GM19240 (cell line): ENCODE measurements at regions not wholly inside any gene's neighbourhood (a gene's known extent, or its start where the extent isn't known, plus 50 kb on each side); places are given as distances from the start of the nearest gene placed in this dataset.

Experiments
- DNase-seq: peaks from one replicate; pipeline ENCODE4 v3.0.0; 2011; ENCODE audit warnings: low spot score; ENCODE audit not compliant: insufficient read length

GRCh38 chr11:62030071-62030684, 62.7 kb upstream of the FTH1 start:
- DNase-seq = no peak

DNA sequence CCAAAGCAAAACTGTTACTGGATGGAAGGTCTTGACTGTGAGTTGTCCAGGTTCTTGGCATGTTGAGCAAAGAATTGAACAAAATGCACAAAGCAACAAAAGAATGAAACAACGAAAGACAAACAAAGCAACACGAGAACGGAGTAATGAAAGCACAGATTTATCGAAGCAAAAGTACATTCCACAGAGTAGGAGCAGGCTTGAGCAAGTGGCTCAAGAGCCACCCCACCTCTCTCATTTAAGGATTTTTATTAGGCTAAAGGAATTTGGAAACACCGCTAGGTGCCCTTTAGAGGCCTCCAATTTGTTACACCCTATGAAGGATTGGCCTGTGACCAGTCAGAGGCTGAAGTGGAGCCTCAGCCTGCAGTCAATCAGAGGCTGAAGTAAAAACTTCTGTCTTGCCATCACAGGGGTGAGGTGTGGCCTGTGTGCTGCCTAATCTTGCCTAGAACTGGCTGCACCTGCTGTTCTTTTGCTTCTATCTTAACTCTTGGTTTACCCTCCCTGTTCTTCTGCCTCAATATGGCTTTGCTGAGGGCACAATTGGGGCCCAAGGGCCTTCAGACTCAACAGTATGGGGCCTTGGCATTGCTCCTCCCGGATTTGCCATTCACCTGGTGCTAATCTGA, 59.4 kb upstream of the FTH1 start:
- no peak for DNase-seq

- DNase-seq = no peak
These were observed 58.2 kb upstream of the FTH1 start for GRCh38 chr11:62025487-62026105.

- no peak for DNase-seq
These were observed 57.6 kb upstream of the FTH1 start for GRCh38 chr11:62024936-62025486.

GRCh38 chr11:62022211-62022610, 54.8 kb upstream of the FTH1 start:
- no peak for DNase-seq

DNA sequence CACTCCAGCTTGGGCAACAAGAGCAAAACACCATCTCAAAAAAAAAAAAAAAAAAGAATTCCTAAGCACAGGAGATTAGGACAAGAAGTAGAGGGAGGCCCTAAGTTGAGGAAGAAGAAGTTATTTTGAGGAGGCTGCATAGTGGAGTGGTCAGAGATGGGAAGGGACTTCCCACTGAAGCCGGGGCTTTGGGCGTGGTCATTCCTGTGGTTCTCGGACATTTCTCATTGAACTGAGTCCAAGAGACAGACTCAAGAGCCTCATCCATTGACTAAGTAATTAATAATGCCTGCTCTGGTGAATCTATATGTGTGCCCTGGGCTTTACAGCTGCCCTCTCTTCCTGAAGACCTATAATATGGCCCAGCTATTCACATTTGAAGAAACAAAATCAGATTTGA, 53.2 kb upstream of the FTH1 start:
- DNase-seq = no peak

DNA sequence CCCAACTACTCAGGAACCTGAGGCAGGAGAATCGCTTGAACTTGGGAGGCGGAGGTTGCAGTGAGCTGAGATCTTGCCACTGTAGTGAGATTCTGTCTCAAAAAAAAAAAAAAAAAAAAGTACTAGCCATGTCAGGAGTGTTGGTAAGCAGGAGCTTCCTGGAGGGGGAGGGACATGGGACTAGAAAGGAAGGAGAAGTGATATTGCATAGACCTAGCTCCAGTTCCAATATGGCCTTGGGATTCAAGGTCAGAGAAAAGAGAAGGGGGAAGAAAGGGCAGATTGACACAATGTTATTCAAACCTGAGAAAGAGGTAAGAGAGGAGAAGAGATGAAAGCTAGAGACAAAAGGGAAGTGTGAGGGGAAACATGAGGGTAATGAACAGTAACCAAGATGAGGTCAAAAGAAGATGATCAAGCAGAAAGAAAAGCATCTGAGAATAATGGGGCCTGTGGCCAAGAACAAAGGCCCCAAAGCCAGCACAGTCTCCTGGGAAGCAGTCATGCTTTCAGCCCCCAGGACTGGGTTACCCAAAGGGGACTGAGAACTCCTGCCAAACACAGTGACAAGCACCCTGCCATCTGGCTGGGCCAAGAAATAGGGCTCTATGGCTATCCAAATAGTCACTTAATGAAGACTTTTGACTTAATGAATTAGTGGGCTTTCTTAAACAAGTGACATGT, 51.7 kb upstream of the FTH1 start:
- DNase-seq = no peak

GRCh38 chr11:62017878-62018655, 50.6 kb upstream of the FTH1 start:
- DNase-seq = no peak
